ENCODE measurements at regions not wholly inside any gene's neighbourhood (a gene's known extent, or its start where the extent isn't known, plus 50 kb on each side); places are given as distances from the start of the nearest gene placed in this dataset.

- Mint-ChIP-seq H3K36me3 (ENCODE audit: low read depth) (no peaks in the 10 kb centered on the region), H3K27me3 (ENCODE audit: low read depth, poor library complexity) (no peaks in the 10 kb centered on the region), H3K27ac (no peak overlapping the region), H3K4me1 (no peaks in the 10 kb centered on the region), H3K9me3 (no peaks in the 10 kb centered on the region), H3K4me3 (no peak overlapping the region)
- DNase-seq, result no peak
- TF ChIP-seq CTCF (IDR thresholded peaks at IDR 0.05), result no peak
These were observed 1152.0 kb downstream of the HACE1 start for GRCh38 chr6:103707596-103708325.

GRCh38 chr6:103699769-103700168, 1160.0 kb downstream of the HACE1 start:
- Mint-ChIP-seq H3K36me3 (ENCODE audit: low read depth) (no peaks in the 10 kb centered on the region), H3K4me1 (no peaks in the 10 kb centered on the region)

GRCh38 chr6:103687430-103687829, 1172.3 kb downstream of the HACE1 start:
- DNase-seq, result no peak
- TF ChIP-seq CTCF (IDR thresholded peaks at IDR 0.05), result no peak
- H3K27ac Mint-ChIP-seq, result no peak overlapping the region

More at GRCh38 chr6:103699769-103700168, 1160.0 kb downstream of the HACE1 start:
- TF ChIP-seq CTCF (IDR thresholded peaks at IDR 0.05), result no peak
- DNase-seq, result no peak
- Mint-ChIP-seq H3K9me3 (no peaks in the 10 kb centered on the region), H3K27ac (no peak overlapping the region), H3K27me3 (ENCODE audit: low read depth, poor library complexity) (no peaks in the 10 kb centered on the region), H3K4me3 (no peak overlapping the region)

GRCh38 chr6:103680116-103680515, 1179.6 kb downstream of the HACE1 start:
- no peak for DNase-seq
- no peaks in the 10 kb centered on the region for H3K27me3 Mint-ChIP-seq (ENCODE audit: low read depth, poor library complexity)
- TF ChIP-seq CTCF (IDR thresholded peaks at IDR 0.05), result no peak
- peaks cover 12% of the 10 kb centered on the region for H3K9me3 Mint-ChIP-seq
- H3K4me1 Mint-ChIP-seq, result no peaks in the 10 kb centered on the region
- H3K36me3 Mint-ChIP-seq (ENCODE audit: low read depth), result no peaks in the 10 kb centered on the region
- H3K4me3 Mint-ChIP-seq, result no peak overlapping the region
- no peak overlapping the region for H3K27ac Mint-ChIP-seq

More at GRCh38 chr6:103687430-103687829, 1172.3 kb downstream of the HACE1 start:
- H3K4me3 Mint-ChIP-seq, result no peak overlapping the region
- no peaks in the 10 kb centered on the region for H3K9me3 Mint-ChIP-seq
- H3K4me1 Mint-ChIP-seq, result no peaks in the 10 kb centered on the region
- H3K27me3 Mint-ChIP-seq (ENCODE audit: low read depth, poor library complexity), result no peaks in the 10 kb centered on the region
- H3K36me3 Mint-ChIP-seq (ENCODE audit: low read depth), result no peaks in the 10 kb centered on the region

GRCh38 chr6:103677290-103677689, 1182.4 kb downstream of the HACE1 start:
- DNase-seq, result no peak
- Mint-ChIP-seq H3K4me3 (no peak overlapping the region), H3K27ac (no peak overlapping the region), H3K9me3 (peaks cover 12% of the 10 kb centered on the region), H3K4me1 (no peaks in the 10 kb centered on the region), H3K27me3 (ENCODE audit: low read depth, poor library complexity) (no peaks in the 10 kb centered on the region), H3K36me3 (ENCODE audit: low read depth) (no peaks in the 10 kb centered on the region)
- TF ChIP-seq CTCF (IDR thresholded peaks at IDR 0.05), result no peak

GRCh38 chr6:103675807-103676406, 1183.8 kb downstream of the HACE1 start:
- H3K36me3 Mint-ChIP-seq (ENCODE audit: low read depth), result no peaks in the 10 kb centered on the region
- TF ChIP-seq CTCF (IDR thresholded peaks at IDR 0.05), result no peak
- no peak for DNase-seq
- no peaks in the 10 kb centered on the region for H3K4me1 Mint-ChIP-seq
- H3K9me3 Mint-ChIP-seq, result peaks cover 12% of the 10 kb centered on the region
- no peak overlapping the region for H3K4me3 Mint-ChIP-seq
- H3K27ac Mint-ChIP-seq, result no peak overlapping the region
- H3K27me3 Mint-ChIP-seq (ENCODE audit: low read depth, poor library complexity), result no peaks in the 10 kb centered on the region

Measured in nephron progenitor cell (in vitro differentiated cells).